H7 (cell line): ENCODE measurements at regions not wholly inside any gene's neighbourhood (a gene's known extent, or its start where the extent isn't known, plus 50 kb on each side); places are given as distances from the start of the nearest gene placed in this dataset.
"Not testable (repeated sequence)": the region's sequence is repeated elsewhere in the genome, so short reads cannot be mapped to it uniquely, and the experiment has no call there.

ENCODE experiments used
- DNase-seq: peaks from one replicate; pipeline ENCODE4 v3.0.0; 2012
- H3K27me3 ChIP-seq: 2 replicates; pipeline ENCODE4 v1.6.0; 2011; ENCODE audit warnings: mild to moderate bottlenecking, low read length; ENCODE audit not compliant: control insufficient read depth, insufficient read depth
- H3K36me3 ChIP-seq: replicated peaks from 2 replicates; pipeline ENCODE4 v1.5.1; 2011; ENCODE audit warnings: low read length; ENCODE audit not compliant: control insufficient read depth, insufficient read depth
- H3K4me3 ChIP-seq: 2 replicates; pipeline ENCODE4 v1.5.1; 2011; ENCODE audit warnings: low read depth, mild to moderate bottlenecking, control low read depth, low read length, moderate library complexity; ENCODE audit not compliant: insufficient read depth

DNA sequence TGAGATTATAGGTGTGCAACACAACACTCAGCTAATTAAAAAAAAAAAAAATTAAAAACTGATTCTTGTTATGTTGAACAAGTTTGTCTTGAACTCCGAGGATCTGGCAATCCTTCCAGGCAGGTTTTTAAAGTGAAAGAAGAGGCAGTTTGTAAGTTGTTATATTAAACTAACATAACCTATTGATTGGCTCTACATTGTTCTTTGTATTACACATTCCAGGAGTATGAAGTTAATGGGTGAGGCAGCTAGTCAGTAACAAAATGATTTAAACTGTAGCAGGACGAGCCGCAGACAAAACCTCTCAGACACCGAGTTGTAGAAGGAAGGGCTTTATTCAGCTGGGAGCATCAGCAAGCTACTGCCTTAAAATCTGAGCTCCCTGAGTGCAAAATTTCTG is 1953.9 kb upstream of the CDH6 start:
- DNase-seq, result no peak
- H3K36me3 ChIP-seq, result no peaks in the 10 kb centered on the region
- no peak overlapping the region for H3K4me3 ChIP-seq
- H3K27me3 ChIP-seq, result no peaks in the 10 kb centered on the region

DNA sequence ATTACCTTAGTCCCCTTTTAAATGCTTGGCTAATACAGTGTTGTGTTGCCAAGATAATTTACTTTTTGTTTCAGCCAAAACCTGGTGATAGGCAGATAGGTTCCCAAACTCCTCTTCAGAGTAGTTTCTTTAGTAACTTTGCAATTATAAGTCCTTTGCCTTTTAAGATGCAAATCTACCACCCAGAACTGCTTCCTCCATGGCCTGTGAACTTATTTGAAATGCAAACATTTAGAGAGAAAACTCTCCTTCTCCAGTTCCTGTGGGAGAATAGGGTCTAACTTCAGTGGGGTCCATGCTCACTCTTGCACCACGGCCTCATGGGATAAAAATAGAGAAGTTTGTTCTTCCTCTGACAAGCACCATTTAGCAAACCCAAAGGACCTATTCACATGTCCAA is 1955.4 kb upstream of the CDH6 start:
- Histone ChIP-seq H3K36me3 (no peaks in the 10 kb centered on the region), H3K27me3 (no peaks in the 10 kb centered on the region), H3K4me3 (no peak overlapping the region)
- DNase-seq, result no peak

GRCh38 chr5:29231154-29231553 is 1962.3 kb upstream of the CDH6 start:
- Histone ChIP-seq H3K36me3 (no peaks in the 10 kb centered on the region), H3K27me3 (no peaks in the 10 kb centered on the region), H3K4me3 (no peak overlapping the region)
- no peak for DNase-seq

DNA sequence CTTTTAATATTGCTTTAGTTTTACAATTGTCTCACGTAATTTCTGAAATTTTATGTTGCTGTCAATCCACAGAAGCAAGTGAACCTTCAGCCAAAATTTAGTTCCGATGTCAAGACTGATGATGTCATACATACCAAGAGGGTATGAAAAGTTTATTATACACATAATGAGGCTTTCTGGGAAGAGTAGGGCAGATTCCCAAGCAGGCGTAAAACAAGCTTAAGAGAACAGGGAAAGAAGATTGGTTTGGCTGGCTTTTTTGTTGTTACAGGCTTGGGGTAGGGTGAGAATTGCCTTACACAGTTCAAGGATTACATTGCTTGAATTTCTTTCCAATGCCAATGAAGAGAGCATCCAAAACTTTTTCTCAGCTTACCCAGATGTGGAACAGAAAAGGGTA is 1962.9 kb upstream of the CDH6 start:
- H3K4me3 ChIP-seq, result no peak overlapping the region

DNA sequence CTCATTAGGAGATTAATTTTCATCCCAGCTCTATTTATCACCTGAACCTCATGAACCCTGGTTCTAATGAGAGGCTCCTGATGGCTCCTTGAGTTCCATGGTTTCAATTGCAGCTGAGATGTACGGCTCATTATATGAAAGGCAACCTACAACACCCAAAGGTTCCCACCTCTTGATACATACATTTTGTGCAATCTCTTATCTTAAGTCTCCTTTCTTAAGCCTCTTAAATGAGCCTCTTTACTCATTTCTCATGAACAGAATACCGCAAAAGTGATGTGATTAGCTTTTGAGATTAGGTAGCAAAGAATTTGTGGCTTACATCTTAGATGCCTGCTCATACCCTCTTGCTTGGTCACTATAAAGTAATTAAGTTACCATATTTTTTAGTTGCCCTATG is 1964.0 kb upstream of the CDH6 start:
- Histone ChIP-seq H3K36me3 (no peaks in the 10 kb centered on the region), H3K27me3 (no peaks in the 10 kb centered on the region), H3K4me3 (no peak overlapping the region)
- no peak for DNase-seq

More for the DNA sequence above, 1962.9 kb upstream of the CDH6 start:
- H3K27me3 ChIP-seq, result no peaks in the 10 kb centered on the region
- no peaks in the 10 kb centered on the region for H3K36me3 ChIP-seq
- DNase-seq, result no peak

GRCh38 chr5:29218138-29218537 is 1975.3 kb upstream of the CDH6 start:
- no peaks in the 10 kb centered on the region for H3K36me3 ChIP-seq
- H3K27me3 ChIP-seq, result no peaks in the 10 kb centered on the region
- no peak for DNase-seq
- no peak overlapping the region for H3K4me3 ChIP-seq

DNA sequence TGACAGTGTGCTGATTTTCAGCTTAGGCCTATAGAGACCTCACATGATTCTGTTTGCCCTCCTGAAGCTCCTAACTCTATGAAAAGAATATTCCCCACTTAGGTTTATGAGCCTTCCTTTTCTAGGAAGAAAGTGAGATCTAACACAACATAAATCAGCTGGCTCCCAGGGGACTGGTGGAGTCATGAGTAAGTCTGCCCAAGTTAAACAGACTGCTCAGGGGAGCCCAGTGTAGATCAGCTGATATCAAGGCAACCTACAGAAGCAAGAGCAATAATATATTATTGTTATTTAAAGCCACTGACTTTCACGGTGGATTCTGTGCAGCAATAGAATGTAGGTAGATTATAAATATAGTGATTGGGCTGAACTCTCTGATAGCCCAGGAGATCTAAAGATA is 1978.6 kb upstream of the CDH6 start:
- H3K36me3 ChIP-seq, result no peaks in the 10 kb centered on the region
- no peaks in the 10 kb centered on the region for H3K27me3 ChIP-seq
- no peak for DNase-seq
- no peak overlapping the region for H3K4me3 ChIP-seq

DNA sequence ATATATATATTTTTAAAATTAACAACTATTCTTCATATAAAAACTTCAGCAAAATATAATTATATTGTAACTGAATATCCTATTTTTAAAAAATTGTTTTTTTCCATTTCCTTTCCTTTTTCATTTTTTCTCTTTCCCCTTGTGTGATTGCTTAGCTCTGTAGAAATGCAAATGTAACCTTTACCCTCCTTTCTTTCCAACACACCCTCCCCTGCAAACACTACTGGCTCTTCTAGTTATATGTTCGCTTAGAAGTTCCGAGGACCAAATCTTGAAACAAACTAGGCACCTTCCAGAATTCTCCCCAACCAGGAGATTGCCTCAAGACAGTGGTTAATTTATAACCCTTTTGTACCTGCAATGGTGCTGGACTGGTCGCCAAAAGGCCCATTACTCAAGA is 1980.0 kb upstream of the CDH6 start:
- Histone ChIP-seq H3K4me3 (no peak overlapping the region), H3K27me3 (no peaks in the 10 kb centered on the region), H3K36me3 (no peaks in the 10 kb centered on the region)
- DNase-seq, result no peak

GRCh38 chr5:29208024-29208423 is 1985.5 kb upstream of the CDH6 start:
- no peaks in the 10 kb centered on the region for H3K36me3 ChIP-seq
- no peaks in the 10 kb centered on the region for H3K27me3 ChIP-seq
- no peak overlapping the region for H3K4me3 ChIP-seq
- DNase-seq, result no peak

DNA sequence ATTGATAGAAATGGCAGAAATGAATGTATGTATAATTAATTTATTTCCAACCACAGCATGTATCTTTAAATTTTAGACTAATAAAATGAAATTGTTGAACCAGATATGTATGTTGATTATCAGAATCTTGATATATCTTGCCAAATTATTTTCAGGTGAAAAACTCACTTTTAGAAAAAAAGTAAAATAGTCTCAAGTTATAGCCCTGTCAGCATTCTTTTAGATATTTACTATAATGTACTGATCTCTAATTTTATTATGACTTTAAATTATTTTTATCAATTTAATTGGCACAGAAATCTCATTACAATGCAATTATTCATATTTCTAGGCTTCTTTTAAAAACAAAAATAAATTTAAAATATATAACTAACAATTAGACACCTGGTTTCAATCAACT is 1990.4 kb upstream of the CDH6 start:
- H3K4me3 ChIP-seq, result no peak overlapping the region
- H3K36me3 ChIP-seq, result no peaks in the 10 kb centered on the region
- H3K27me3 ChIP-seq, result no peaks in the 10 kb centered on the region
- no peak for DNase-seq

GRCh38 chr5:29197631-29198454 is 1995.6 kb upstream of the CDH6 start:
- no peaks in the 10 kb centered on the region for H3K36me3 ChIP-seq
- no peak overlapping the region for H3K4me3 ChIP-seq
- DNase-seq, result no peak
- no peaks in the 10 kb centered on the region for H3K27me3 ChIP-seq

GRCh38 chr5:29193972-29194371 is 1999.5 kb upstream of the CDH6 start:
- no peaks in the 10 kb centered on the region for H3K27me3 ChIP-seq
- no peak overlapping the region for H3K4me3 ChIP-seq
- no peaks in the 10 kb centered on the region for H3K36me3 ChIP-seq
- DNase-seq, result no peak

DNA sequence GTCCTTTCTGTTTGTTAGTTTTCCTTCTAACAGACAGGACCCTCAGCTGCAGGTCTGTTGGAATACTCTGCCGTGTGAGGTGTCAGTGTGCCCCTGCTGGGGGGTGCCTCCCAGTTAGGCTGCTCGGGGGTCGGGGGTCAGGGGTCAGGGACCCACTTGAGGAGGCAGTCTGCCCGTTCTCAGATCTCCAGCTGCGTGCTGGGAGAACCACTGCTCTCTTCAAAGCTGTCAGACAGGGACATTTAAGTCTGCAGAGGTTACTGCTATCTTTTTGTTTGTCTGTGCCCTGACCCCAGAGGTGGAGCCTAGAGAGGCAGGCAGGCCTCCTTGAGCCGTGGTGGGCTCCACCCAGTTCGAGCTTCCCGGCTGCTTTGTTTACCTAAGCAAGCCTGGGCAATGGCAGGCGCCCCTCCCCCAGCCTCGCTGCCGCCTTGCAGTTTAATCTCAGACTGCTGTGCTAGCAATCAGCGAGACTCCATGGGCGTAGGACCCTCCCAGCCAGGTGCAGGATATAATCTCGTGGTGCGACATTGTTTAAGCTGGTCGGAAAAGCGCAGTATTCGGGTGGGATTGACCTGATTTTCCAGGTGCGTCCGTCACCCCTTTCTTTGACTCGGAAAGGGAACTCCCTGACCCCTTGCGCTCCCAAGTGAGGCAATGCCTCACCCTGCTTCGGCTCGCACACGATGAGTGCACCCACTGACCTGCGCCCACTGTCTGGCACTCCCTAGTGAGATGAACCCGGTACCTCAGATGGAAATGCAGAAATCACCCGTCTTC is 2002.0 kb upstream of the CDH6 start:
- not testable (repeated sequence) for H3K27me3 ChIP-seq, DNase-seq
- peak overlapping the region; percentile 25 for H3K4me3 ChIP-seq

GRCh38 chr5:29190398-29190797 is 2003.1 kb upstream of the CDH6 start:
- H3K27me3 ChIP-seq, H3K36me3 ChIP-seq, H3K4me3 ChIP-seq, DNase-seq: not testable (repeated sequence)

More for the DNA sequence above, 2002.0 kb upstream of the CDH6 start:
- not testable (repeated sequence) for H3K36me3 ChIP-seq

GRCh38 chr5:29186380-29186779 is 2007.1 kb upstream of the CDH6 start:
- not testable (repeated sequence) for H3K36me3 ChIP-seq, H3K27me3 ChIP-seq

More at GRCh38 chr5:29186380-29186779, 2007.1 kb upstream of the CDH6 start:
- not testable (repeated sequence) for DNase-seq, H3K4me3 ChIP-seq
